OCI-LY7 (cell line): ENCODE measurements at regions not wholly inside any gene's neighbourhood (a gene's known extent, or its start where the extent isn't known, plus 50 kb on each side); places are given as distances from the start of the nearest gene placed in this dataset.

Experiments used
- BruUV-seq: library from RNA; stranded (reverse); fragments of 400-500 nt; replicated peaks from 2 replicates; lab custom pipeline; 2021; lab: Mats Ljungman, UMichigan
- CTCF ChIA-PET: fragments of 300-600 bp; sonication (Branson Sonifier 250); formaldehyde crosslinking; loops from one replicate; lab custom pipeline; 2022; ENCODE audit warnings: antibody characterized with exemption; ENCODE audit not compliant: unreplicated experiment; lab: Charles Lee
- POLR2A ChIA-PET: fragments of 300-600 bp; sonication (Branson Sonifier 250); formaldehyde crosslinking; loops from one replicate; lab custom pipeline; 2022; ENCODE audit warnings: antibody characterized with exemption; lab: Charles Lee
- DNase-seq: peaks from one replicate; pipeline ENCODE4 v3.0.0-alpha.2; 2015; ENCODE audit warnings: low spot score
- H2AFZ ChIP-seq: fragments of 200-600 bp; sonication (generic), shearing (Covaris generic); 2 replicates; pipeline ENCODE4 v1.6.1; 2014; ENCODE audit warnings: mild to moderate bottlenecking, antibody characterized with exemption, low read length, moderate library complexity
- H3K27ac ChIP-seq: fragments of 200-600 bp; sonication (generic); 2 replicates; pipeline ENCODE4 v1.5.1; 2014; ENCODE audit warnings: mixed run types, low read depth, mild to moderate bottlenecking, moderate library complexity, low read length, inconsistent platforms; ENCODE audit not compliant: poor library complexity, severe bottlenecking
- H3K36me3 ChIP-seq: fragments of 200-600 bp; sonication (generic); 2 replicates; pipeline ENCODE4 v1.6.1; 2014; ENCODE audit warnings: mild to moderate bottlenecking, antibody characterized with exemption, low read length, moderate library complexity, mixed read lengths; ENCODE audit not compliant: insufficient read depth
- H3K4me1 ChIP-seq: fragments of 200-600 bp; sonication (generic); 2 replicates; pipeline ENCODE4 v1.5.1; 2014; ENCODE audit warnings: mild to moderate bottlenecking, low read length; ENCODE audit not compliant: insufficient read depth, poor library complexity, severe bottlenecking
- H3K4me2 ChIP-seq: fragments of 200-600 bp; sonication (generic); 2 replicates; pipeline ENCODE4 v1.6.1; 2014; ENCODE audit warnings: mild to moderate bottlenecking, low read length
- H3K4me3 ChIP-seq: fragments of 200-600 bp; sonication (generic); 2 replicates; pipeline ENCODE4 v1.5.1; 2014; ENCODE audit warnings: mild to moderate bottlenecking, low read depth, low read length; ENCODE audit not compliant: poor library complexity, severe bottlenecking
- H3K79me2 ChIP-seq: fragments of 200-600 bp; sonication (generic); 2 replicates; pipeline ENCODE4 v1.6.1; 2016; ENCODE audit warnings: low read depth, mild to moderate bottlenecking, low read length, moderate library complexity, mixed read lengths; ENCODE audit not compliant: insufficient read depth
- H3K9me2 ChIP-seq: fragments of 200-600 bp; sonication (generic); 2 replicates; pipeline ENCODE4 v1.6.1; 2016; ENCODE audit warnings: mild to moderate bottlenecking, low read length, mixed read lengths; ENCODE audit not compliant: insufficient read depth
- H3K9me3 ChIP-seq: fragments of 200-600 bp; sonication (generic); 2 replicates; pipeline ENCODE4 v1.6.1; 2014; ENCODE audit warnings: mild to moderate bottlenecking, mixed run types, low read length, mixed read lengths
- H4K20me1 ChIP-seq: fragments of 200-600 bp; sonication (generic); 2 replicates; pipeline ENCODE4 v1.6.1; 2014; ENCODE audit warnings: mild to moderate bottlenecking, antibody characterized with exemption, low read length, moderate library complexity, mixed read lengths; ENCODE audit not compliant: insufficient read depth
- CTCF ChIP-seq: fragments of 200-600 bp; sonication (generic); conservative IDR thresholded peaks from 2 replicates; pipeline ENCODE4 v1.5.1; 2014; ENCODE audit warnings: mild to moderate bottlenecking, antibody characterized with exemption, low read length, moderate library complexity, mixed read lengths
- EZH2phosphoT487 ChIP-seq: fragments of 200-600 bp; sonication (generic); IDR thresholded peaks from 2 replicates; pipeline ENCODE4 v1.6.1; 2018; ENCODE audit warnings: low read depth, borderline replicate concordance, mild to moderate bottlenecking, mixed run types, antibody characterized with exemption, low read length, moderate library complexity, mixed read lengths
- intact Hi-C: fragments of 100-400 bp; cut with micrococcal nuclease; formaldehyde crosslinking; loops from one replicate; pipeline ENCODE4 v1.10.0; 2022; ENCODE audit not compliant: unreplicated experiment

GRCh38 chr2:129492548-129492947 is 486.9 kb upstream of the RAB6C start:
- Histone ChIP-seq H3K4me2 (no peak overlapping the region), H3K79me2 (no peaks in the 10 kb centered on the region), H3K9me2 (no peaks in the 10 kb centered on the region), H3K36me3 (no peaks in the 10 kb centered on the region), H3K4me3 (no peak overlapping the region), H4K20me1 (no peaks in the 10 kb centered on the region), H3K9me3 (no peaks in the 10 kb centered on the region), H3K27ac (no peak overlapping the region), H3K4me1 (no peaks in the 10 kb centered on the region), H2AFZ (no peak overlapping the region)
- ChIA-PET CTCF (no interaction called here), POLR2A (no interaction called here)
- TF ChIP-seq EZH2phosphoT487 (no peak), CTCF (no peak)
- no peak for DNase-seq
- no TSS peak for BruUV-seq
- intact Hi-C loops, result no loop called here

GRCh38 chr2:129499747-129500146 is 479.7 kb upstream of the RAB6C start:
- Histone ChIP-seq H3K36me3 (no peaks in the 10 kb centered on the region), H3K27ac (no peak overlapping the region), H2AFZ (no peak overlapping the region), H3K4me3 (no peak overlapping the region), H3K9me3 (no peaks in the 10 kb centered on the region), H3K9me2 (no peaks in the 10 kb centered on the region), H4K20me1 (no peaks in the 10 kb centered on the region), H3K4me1 (no peaks in the 10 kb centered on the region), H3K4me2 (no peak overlapping the region), H3K79me2 (no peaks in the 10 kb centered on the region)
- ChIA-PET CTCF (no interaction called here), POLR2A (no interaction called here)
- BruUV-seq, result no TSS peak
- intact Hi-C loops, result no loop called here
- no peak for DNase-seq
- TF ChIP-seq CTCF (no peak), EZH2phosphoT487 (no peak)

GRCh38 chr2:129502781-129503180 is 476.7 kb upstream of the RAB6C start:
- ChIA-PET CTCF (no interaction called here), POLR2A (no interaction called here)
- no peaks in the 10 kb centered on the region for H4K20me1 ChIP-seq
- no peak overlapping the region for H2AFZ ChIP-seq
- DNase-seq, result no peak
- no peak overlapping the region for H3K27ac ChIP-seq
- H3K4me2 ChIP-seq, result no peak overlapping the region
- H3K9me3 ChIP-seq, result no peaks in the 10 kb centered on the region
- H3K79me2 ChIP-seq, result no peaks in the 10 kb centered on the region
- no peaks in the 10 kb centered on the region for H3K9me2 ChIP-seq
- no peaks in the 10 kb centered on the region for H3K36me3 ChIP-seq
- no peaks in the 10 kb centered on the region for H3K4me1 ChIP-seq
- intact Hi-C loops, result no loop called here
- no TSS peak for BruUV-seq
- no peak overlapping the region for H3K4me3 ChIP-seq
- no peak for TF ChIP-seq CTCF
- TF ChIP-seq EZH2phosphoT487, result no peak
